C1 segment of cervical spinal cord (tissue), 14 donors: ENCODE measurements at regions not wholly inside any gene's neighbourhood (a gene's known extent, or its start where the extent isn't known, plus 50 kb on each side); places are given as distances from the start of the nearest gene placed in this dataset.
"Not testable (repeated sequence)": the region's sequence is repeated elsewhere in the genome, so short reads cannot be mapped to it uniquely, and the experiment has no call there.

Experiments used
- DNase-seq, 14 donors: peaks; one replicate each; lab custom pipeline; 2025; lab: John Stamatoyannopoulos, UW

DNA sequence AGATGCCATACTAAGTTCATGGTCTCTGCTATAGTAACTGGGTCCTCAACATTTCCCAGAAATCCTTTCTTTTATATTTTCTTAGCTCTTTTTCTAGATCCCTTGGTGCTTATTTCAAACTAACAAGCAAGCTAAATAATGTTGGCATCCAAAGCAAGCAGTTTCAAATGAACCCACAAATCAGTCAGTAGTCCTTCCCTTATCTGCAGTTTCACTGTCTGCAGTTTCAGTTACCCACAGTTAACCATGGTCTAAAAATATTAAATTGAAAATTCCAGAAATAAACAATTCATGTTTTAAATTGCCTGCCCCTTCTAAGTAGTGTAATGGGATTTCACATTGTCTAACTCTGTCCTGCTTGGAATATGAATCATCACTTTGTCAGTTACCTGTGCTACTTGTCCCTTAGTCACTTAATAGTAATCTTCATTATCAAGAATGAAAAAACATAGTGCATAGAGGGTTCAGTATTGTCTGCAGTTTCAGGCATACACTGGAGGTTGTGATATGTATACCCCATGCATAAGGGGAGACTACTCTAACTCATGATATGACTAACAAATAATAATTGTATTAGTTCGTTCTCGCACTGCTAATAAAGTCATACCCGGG is 633.7 kb downstream of the MECOM start:
- DNase-seq, result no peak

DNA sequence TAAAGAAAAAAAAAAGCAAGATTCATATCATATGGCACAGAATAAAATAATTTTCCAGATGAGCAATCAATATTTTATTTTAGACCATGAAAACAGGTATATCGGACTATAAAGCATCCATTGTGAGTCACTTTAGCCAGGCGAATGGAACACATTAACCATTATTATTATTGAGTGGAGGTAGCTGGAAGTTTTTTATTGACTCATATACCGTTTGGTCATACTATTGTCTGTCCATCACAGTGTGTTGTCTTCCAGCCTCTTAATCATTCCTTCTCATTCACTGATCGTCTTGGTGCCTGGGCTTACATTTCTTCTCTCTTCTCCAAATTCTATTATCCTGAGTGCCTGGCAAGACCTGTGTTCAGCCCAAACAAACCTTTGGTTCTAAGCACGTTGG is 634.8 kb downstream of the MECOM start:
- DNase-seq, result no peak

- no peak for DNase-seq
Measured at GRCh38 chr3:169026543-169027182, 636.8 kb downstream of the MECOM start.

DNA sequence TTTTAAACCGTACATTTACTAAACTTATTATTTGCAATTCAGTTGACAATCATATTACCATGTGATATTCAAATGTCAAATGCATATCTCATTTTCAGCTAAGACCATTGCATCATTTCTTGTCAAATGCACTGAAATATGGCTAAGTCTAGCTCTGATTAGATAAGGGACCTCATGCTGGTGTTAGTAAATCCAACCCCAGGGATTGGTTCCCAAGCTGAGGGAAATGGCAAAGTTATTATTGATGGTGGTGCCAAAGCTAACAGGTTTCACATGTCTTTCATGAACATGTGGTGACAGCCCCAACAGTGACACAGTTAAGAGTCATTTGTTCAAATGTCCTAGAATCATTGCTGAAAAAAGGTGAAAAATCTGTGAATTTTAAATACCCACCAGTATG is 641.1 kb downstream of the MECOM start:
- no peak for DNase-seq

GRCh38 chr3:169020371-169020770 is 643.1 kb downstream of the MECOM start:
- DNase-seq, result no peak

GRCh38 chr3:169009453-169009852 is 654.1 kb downstream of the MECOM start:
- DNase-seq, result no peak

DNA sequence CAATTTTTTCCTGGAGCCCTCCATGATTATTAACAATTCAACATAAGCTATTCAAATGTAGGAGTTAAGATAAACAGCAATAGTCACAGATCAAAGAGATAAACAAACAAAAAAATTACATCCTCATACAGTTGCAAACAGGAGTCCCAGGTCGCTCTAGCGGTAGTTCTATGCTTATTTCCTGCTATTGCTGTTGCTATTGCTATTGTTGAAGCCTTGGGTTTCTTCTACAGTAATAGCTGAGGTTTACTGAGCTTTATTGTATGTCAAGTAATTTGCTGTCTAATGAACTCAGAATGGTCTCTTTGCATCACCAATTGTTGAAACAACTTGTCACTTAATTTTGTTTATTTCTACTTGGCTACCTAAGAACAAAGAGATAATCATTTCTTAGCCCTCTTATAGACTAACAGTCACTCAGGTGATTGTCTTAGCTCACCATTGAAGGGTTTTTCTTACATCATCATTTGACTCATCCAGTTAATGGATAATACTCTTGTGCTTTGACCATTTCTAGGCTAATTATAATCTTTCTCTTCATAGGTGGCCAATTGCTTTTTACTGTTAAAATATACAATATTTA is 654.6 kb downstream of the MECOM start:
- DNase-seq, result no peak

DNA sequence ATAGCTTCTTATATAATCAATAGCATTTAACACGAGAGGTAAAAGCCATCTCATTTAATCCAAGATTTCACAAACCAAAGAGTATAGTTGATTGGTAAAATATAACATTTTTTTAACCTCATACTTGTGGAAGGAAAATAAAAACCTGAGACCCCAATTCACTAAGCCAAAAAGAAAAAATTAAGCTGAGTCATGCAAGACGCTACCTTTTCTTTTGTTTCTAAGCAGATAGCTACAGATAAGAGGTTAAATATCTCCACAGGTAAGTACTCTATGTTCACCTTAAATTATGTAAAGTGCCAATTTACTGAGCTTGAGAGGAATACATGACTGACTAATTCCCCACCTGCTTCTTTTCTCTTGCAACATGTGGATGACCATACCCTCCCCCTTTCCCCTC is 656.4 kb downstream of the MECOM start:
- DNase-seq, result no peak

DNA sequence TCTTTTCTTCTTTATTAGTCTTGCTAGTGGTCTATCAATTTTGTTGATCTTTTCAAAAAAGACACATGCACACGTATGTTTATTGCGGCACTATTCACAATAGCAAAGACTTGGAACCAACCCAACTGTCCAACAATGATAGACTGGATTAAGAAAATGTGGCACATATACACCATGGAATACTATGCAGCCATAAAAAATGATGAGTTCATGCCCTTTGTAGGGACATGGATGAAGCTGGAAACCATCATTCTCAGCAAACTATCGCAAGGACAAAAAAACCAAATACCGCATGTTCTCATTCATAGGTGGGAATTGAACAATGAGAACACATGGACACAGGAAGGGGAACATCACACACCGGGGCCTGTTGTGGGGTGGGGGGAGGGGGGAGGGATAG is 657.1 kb downstream of the MECOM start:
- DNase-seq, result not testable (repeated sequence)

- DNase-seq, result no peak
Measured at GRCh38 chr3:169002689-169003088, 660.8 kb downstream of the MECOM start.

DNA sequence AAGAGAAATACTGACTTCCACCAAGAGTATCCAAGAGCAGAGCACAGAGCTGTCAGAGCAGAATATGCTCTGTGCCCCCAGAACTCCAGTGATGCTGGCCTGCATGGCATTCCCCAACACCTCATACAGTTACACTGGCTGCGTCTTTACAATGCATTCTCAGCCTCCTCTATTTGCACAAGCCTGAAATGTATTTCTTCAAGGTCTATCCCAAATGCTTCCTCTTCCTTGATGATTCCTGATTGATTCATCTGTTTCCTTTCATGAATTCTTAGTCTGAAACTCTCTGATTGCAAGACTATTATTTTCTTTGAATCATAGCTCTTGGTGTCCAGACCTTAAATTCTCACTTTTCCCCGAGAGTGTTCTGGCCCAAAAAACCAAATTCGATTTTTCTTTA is 664.7 kb downstream of the MECOM start:
- DNase-seq, result no peak

- DNase-seq, result no peak
Measured at GRCh38 chr3:168997488-168997887, 666.0 kb downstream of the MECOM start.

DNA sequence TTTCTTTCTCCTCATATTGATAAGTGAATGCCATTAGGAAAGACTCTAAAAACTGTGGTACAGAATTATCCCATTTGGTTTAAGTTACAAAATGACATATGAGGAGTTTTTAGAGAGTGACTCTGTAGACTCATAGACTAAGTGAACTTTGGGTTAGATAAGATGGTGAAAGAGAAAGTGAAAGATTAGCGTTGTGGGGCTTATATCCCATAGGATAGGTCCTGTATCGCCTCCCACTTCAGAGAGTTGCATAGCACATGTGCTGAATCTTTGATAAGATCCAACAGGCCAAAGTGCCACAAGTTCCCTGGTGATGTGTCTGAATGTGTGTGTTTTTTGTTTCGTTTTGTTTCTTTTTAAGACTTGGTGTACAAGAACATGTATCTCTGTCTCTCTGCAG is 666.9 kb downstream of the MECOM start:
- DNase-seq, result no peak

- no peak for DNase-seq
Measured at GRCh38 chr3:168995129-168995528, 668.4 kb downstream of the MECOM start.

DNA sequence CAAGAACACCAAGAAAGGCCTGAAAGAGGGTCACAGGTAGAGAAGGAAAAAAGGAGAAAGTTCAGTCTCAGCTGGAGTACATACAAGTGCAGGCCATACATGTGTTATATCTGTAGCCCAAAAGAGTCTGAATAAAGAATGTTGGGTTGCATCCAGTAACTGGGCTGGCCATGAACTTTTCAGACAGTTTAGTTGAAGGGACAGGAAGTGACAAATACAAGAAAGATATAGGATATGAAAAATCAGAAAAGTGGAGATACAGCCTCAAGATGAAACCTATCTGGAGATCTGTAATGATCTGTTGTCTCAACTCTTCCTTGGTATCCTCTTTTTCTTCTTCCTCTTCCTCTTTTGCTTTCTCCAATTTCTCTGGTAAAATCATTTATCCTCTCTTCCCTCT is 671.7 kb downstream of the MECOM start:
- no peak for DNase-seq

- DNase-seq, result no peak
Measured at GRCh38 chr3:168990621-168991020, 672.9 kb downstream of the MECOM start.

GRCh38 chr3:168990134-168990533 is 673.4 kb downstream of the MECOM start:
- DNase-seq, result no peak

- peak in 1 of 14 donors; percentile 1 for DNase-seq
Measured at GRCh38 chr3:168989396-168989795, 674.1 kb downstream of the MECOM start.

DNA sequence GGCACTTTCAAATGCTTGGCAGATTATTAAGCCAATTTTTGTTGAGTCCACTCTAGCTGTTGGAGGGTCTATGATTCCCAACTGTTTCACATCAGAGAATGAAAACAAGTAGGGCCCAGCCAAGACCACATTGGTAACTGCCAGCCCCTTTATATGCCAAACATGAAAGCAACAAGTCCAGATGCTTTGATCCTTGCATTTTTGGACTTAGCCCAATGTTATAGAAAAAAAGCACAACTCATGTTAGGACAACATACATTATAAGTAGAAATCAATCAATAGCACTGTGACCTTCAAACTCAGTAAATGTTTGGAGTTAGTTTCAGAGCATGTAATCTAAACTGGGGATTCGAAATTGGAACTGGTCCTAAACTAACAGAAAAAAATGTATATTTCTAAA is 674.7 kb downstream of the MECOM start:
- DNase-seq, result no peak

GRCh38 chr3:168984872-168985271 is 678.6 kb downstream of the MECOM start:
- DNase-seq, result no peak

DNA sequence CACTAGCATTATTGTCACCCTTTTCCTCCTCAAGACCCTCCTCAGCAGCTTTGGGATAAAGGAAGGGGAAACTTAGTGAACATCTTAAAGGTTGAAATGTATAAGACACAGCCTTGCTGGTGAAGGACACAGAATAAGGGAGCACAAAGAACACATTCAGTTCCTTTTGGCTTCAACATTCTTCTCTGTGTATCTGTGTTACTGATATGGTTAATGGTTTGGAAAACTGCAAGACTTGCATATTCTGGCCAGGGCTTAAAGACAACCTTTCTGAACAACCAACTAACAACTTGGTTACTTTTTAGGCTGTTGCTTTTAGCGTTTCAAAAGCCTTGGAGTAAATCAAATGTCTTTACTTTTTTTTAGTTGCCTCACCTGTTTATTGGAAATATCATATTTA is 680.5 kb downstream of the MECOM start:
- no peak for DNase-seq

DNA sequence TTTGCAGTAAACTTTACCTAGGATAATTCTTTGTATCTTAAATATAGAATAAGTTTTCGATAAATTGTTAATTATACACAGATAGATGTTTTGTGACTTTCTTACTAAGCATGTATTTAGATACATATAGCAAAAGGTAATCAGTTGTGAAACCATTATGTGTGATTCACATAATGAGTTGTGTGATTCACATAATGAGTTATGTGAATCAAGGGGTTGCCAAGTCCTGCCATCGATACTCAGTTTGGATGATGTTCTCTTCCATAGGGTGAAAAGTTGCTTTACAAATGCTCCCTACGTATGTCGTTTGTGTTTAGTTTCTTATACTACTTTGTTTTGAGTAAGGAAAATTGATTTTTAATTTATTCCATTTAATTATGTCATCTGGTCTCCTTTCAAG is 682.1 kb downstream of the MECOM start:
- no peak for DNase-seq

DNA sequence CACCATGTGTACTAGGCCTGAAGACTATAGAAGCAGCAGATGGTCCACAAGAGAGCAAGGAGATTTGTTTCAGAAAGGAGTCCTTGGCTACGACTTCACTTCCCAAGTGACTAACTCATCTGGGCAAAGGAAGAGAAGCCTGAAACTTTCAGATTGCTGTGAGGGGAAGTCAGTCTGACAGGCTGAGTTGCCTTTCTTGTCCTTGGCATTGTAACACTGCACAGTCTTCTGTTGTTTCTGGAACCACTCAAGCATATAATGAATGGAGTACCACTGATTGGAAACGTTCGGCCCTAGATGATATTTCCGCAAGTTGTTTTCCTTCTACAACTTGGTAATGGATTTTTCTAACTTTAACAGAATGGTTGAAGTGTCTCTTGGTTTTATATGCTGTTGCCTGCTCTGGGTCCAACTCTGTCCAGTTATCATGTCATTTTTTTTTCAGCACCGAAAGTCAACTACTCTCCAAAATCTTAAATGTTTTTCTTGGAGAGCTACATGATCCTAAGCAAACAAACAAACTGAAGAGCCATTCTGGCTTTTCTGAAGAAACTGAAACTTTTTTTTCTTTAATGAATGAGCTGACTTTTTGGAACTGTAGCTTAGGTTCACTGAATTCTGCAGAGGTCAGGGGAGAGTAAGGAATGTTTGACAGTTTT is 685.7 kb downstream of the MECOM start:
- peak in 1 of 14 donors; percentile 24 for DNase-seq
